HG03139 (cell line): ENCODE measurements at regions not wholly inside any gene's neighbourhood (a gene's known extent, or its start where the extent isn't known, plus 50 kb on each side); places are given as distances from the start of the nearest gene placed in this dataset.

Experiments used
- ATAC-seq: cut with Tn5 transposase; IDR thresholded peaks from one replicate; pipeline ENCODE4 v1.9.1; 2021; ENCODE audit not compliant: unreplicated experiment

DNA sequence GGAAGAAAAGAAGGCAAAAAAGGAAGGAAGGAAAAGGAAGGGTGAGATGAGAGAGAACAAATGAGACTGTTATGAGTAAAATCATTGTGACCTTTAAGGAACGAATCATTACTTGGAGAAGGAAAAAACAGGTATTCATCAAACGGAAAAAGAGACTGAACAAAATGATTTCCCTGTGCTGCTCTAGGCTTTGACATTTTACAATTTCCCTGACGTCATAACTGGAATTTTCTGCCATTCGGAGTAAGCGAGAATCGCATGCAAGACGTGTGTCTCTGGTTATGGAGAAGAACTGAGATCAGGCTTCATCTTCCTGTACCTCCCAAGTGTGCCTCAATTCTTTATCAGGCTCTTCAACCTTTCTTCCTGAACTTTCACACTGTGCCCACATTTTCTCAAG lies 534.7 kb upstream of the KLHL29 start:
- ATAC-seq: no peak

DNA sequence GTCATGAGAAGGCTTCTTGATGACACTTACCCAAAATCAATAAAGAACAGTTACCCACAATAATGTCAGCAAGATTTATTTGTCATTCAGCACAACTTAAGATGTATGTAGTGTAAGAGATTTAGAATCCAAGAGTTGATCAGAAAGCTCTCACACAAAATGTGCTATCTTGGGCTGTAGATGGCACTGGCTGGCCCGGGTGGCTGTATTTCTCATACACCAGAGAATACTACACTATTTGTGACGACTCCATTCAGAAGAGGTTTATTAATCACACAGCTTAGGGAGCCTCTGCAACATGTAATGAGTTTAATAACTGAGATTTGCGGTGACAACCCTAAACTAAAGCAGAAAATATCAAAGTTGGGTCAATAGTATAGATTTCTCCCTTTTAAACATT lies 530.4 kb upstream of the KLHL29 start:
- no peak for ATAC-seq

- no peak for ATAC-seq
Measured at GRCh38 chr2:22855081-22855480, 529.9 kb upstream of the KLHL29 start.

- no peak for ATAC-seq
Measured at GRCh38 chr2:22855761-22856184, 529.2 kb upstream of the KLHL29 start.

DNA sequence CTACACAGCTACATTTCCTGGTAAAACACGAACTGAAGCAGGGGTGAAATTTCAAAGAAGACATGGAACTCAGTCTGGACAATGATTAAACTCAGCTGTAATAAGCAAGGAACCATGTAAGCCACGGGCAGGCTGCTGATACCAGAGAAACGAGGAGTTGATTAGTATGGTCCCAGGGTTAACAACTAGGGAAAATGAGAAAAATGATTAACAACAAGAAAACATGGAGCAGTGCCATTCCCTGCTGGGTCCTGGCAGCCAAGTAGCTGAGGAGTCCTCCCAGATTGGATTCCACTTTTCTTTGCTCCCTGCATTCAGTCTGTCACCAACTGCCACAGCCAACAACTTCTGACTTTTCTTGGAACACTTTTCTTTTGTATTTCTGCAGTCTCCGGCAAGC lies 517.0 kb upstream of the KLHL29 start:
- ATAC-seq: no peak

GRCh38 chr2:22878121-22878520 lies 506.9 kb upstream of the KLHL29 start:
- no peak for ATAC-seq

DNA sequence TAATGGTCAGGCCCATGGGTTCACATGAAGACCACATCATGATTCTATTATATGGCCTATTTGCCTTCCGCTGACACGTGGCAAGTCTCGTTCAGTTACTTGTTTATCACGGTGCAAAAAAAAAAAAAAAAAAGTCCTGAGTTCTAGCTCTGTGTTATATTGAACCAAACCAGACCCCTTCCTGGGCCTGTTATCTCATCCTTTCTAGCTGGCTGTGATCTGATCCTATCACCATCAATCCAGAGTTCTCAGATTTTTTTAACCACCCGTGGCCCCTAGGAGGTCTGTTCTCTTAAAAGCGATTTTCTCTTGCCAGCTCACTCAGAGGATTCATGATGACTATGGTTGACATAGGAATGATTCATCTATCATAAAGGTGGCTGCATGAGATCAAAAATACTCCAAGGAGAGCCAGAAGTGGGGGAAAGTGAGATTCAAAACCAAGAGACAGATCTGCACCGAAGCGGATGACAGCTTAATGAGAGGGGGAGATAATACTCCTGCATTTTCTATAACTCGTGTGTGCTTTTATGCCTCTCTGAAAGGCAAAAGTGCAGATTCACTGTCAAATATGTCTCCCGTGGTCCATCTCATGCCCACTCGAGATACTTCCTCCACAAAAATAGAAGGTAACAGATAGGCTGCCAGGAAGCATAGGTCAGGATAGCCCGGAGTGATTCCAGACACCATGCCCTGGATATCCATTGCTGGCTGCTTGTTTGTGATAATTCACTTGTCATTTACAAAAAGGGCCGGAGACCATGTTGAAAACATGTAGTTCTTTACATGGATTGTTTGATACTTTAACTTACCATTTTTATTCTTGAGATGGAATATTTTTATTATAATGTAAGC lies 505.7 kb upstream of the KLHL29 start:
- ATAC-seq: no peak

- ATAC-seq: no peak
Measured at GRCh38 chr2:22880161-22880560, 504.8 kb upstream of the KLHL29 start.

DNA sequence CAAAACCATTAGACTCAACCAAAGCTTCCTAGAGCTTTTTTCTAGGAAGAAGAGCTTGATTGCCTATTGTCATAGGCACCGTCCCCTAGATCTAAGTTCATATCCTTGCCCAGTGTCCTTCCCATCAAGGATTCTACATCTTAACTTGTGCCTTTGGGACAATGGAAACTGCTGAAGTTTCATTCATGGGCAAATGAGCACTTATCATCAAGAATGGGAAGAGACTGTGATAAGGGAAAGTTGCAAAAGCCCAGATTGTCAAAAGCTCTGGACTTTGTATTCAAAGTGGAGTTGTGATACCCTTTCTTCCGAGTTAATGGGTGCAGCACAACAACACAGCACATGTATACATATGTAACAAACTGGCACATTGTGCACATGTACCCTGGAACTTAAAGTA lies 503.0 kb upstream of the KLHL29 start:
- ATAC-seq: no peak

DNA sequence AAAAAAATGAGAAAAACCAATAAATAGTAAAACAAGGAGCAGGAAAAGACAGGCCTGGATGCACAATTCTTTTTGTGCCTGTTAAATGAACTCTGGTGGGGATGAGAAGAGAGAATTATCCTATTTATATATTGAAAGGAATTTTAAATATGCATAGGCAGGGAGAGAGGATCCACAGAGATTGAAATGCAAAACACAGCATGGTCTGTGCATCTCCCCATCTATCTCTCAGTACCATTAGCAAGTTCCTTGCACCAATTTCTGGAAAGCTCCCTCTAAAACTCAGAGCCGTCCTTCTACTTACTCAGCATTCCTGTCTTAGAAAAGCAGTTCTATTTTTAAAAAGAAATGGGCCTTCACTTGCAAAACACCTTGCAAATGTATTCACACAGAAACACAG lies 502.3 kb upstream of the KLHL29 start:
- no peak for ATAC-seq

DNA sequence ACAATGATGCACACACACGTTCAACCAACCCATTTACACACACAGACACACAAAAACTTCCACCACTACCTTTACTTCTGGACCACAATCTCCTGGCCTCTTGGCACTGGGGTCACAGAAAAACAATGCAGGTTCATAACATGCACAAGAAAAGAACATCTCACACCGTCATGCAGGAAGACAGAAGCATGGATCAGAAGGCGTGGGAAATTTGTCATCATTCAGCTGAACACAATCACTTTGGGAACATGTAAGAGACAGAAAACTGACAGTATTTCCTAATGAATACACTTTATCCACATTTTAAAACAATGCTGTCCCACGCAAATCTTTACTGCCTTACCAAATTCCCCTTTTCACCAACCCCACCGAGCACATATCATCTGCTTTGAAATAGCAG lies 501.9 kb upstream of the KLHL29 start:
- no peak for ATAC-seq

GRCh38 chr2:22885245-22885644 lies 499.7 kb upstream of the KLHL29 start:
- ATAC-seq: no peak

DNA sequence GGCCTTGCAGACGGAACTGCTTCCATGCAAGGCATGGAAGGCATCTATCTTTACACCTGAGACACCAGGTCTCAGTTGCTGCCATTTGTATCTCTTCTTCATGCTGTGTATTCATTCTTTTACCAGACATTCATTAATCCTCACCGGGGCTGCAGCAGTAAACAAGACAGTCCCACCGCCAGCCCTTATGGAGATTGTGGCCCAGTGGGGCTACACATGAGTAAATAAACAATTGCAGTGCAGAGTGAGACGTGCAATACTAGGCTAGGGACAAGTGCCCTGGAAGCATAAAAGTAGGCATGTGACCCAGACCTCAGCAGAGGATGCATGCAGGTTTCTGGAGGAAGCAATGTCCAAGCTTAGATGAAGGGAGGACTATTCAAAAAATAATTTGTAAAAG lies 497.6 kb upstream of the KLHL29 start:
- no peak for ATAC-seq

DNA sequence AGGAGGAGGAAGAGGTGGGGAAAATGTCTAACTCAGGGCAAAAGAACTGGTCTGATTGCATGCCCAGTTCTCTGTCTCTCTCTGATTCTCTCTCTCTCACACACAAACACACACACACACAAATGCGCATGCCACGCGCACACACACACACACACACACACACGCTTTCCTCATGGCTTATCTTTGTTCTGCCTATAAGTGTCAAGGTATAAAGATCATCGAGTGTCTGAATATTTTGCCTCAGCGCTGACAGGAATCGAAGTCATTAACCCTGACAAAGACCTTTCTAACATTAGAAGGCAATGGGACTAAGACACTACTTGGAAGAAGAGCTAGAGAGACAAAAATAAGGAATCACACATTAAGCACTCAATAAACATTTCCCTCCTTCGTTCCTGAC lies 497.1 kb upstream of the KLHL29 start:
- ATAC-seq: no peak

- no peak for ATAC-seq
Measured at GRCh38 chr2:22890132-22890531, 494.8 kb upstream of the KLHL29 start.

- no peak for ATAC-seq
Measured at GRCh38 chr2:22893761-22894517, 491.0 kb upstream of the KLHL29 start.

GRCh38 chr2:22894761-22895160 lies 490.2 kb upstream of the KLHL29 start:
- no peak for ATAC-seq

- ATAC-seq: no peak
Measured at GRCh38 chr2:22897428-22897827, 487.6 kb upstream of the KLHL29 start.

GRCh38 chr2:22900674-22901073 lies 484.3 kb upstream of the KLHL29 start:
- no peak for ATAC-seq

- no peak for ATAC-seq
Measured at GRCh38 chr2:22901471-22902179, 483.4 kb upstream of the KLHL29 start.

DNA sequence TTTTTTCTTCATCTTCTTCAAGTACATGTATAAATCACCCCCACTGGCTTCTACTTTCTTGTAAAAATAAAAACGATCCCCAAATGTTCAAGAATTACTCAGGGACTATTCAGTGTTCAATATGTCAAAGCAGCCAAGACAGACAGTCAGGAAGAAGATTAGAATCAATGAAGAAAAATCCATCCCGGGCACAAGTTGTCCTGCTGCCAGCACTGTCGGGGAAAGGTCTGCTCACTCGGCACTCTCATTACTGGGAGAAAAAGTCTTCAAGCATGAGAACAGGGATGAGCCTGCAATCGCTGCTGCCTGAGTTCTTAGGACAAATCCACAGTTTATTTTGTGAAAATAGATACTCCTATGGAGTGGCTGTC lies 482.8 kb upstream of the KLHL29 start:
- no peak for ATAC-seq

- ATAC-seq: no peak
Measured at GRCh38 chr2:22902662-22903165, 482.3 kb upstream of the KLHL29 start.
